Inflammatory macrophage treated with lipopolysaccharide for 4 hours (primary cell): ENCODE measurements at regions not wholly inside any gene's neighbourhood (a gene's known extent, or its start where the extent isn't known, plus 50 kb on each side); places are given as distances from the start of the nearest gene placed in this dataset.

Source experiments
- DNase-seq: peaks from one replicate; pipeline ENCODE4 v3.0.0-alpha.2; 2020

DNA sequence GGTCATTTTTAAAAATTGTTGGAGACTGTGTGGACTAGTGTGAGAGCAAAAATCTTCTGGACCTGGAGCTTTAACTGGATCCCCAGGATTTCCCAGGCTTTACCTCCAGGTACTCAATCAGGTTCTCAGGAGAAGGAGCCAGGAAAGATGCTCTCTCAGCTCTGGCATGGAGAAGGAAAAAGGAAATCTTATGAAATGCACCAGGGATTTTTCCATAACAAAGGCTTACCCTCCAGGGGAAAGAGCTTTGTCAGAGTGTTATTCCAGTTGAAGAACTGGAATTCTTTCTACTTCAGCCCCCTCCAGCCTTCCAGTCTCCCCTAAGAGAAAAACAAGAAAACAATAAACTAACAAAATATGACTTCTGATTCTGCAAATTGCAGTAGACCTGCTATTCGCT, 436.7 kb upstream of the ANKRD30A start:
- DNase-seq = no peak

DNA sequence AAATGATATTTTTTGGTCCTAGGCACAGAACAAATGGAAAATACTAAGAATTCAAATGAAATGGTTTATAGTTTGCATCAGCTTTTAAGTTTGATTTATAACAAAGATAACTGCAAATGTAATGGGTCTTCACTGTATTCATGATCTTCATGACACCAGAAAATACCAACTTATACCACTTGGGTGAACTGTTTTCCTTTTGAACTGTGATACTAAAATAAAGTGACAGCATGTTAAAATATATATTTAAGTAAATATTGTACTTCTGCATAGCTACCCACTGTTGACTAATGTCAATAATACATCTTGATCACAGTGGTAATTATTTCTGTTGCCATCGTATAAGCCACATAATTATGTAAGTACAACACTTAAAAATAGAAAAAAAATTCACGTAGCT, 442.0 kb upstream of the ANKRD30A start:
- no peak for DNase-seq

DNA sequence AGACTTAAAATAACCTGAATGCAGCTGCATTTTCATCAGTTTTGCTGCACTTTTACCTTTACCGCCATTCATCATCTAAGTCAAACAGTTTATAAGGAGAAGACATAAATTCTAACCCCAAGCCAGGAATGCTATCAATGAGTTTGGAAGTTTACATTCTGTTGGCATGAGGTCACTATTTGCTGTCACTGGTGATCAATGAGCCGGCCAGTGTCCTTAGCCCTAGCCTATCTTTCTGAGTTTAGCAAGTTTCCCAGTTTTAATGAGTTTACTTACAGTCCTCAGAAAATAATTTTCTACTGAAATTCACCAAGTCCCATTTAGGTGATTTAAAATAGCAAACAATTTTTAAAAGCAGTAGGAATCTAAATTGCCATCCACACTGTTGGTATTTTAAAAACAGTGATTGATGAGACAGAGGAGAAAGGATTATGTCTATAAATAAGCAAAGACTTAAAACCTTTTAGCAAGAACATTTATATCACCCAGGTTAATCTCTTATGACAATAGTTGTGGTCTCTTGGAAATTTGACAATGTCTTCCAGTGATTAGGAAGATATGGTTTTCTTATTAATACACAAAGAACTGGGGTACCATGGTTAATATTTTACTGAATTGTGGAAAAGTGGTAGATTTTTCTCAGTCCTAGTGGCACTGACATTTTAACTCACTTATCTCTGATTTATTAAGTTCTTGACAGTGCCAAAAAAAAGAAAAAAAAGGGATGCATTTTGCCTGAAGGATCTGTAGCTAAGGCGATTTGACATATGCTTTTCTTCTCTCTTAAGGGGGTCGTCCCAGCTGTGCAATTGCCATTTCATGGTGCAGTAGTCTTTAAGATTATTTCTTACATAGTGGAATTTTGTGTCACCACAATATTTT, 443.4 kb upstream of the ANKRD30A start:
- DNase-seq = no peak

DNA sequence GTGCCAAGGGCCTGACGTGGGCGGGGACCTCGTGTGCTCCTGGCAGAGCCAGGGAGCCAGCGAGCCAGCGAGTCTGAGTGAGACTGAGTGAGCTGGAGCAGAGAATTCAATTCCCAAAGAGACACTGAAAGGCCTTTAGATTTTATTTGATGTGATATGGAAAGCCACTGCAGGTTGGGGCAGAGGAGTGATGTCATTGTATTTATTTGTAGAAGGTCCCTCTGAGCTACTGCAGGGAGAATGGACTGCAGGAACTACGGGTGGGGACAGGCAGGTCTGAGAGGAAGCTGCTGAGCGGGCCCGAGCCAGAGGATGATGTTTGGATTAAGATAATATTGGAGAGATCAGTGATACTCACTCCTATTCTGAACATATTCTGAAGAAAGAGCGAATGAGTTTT, 445.8 kb upstream of the ANKRD30A start:
- DNase-seq = no peak

DNA sequence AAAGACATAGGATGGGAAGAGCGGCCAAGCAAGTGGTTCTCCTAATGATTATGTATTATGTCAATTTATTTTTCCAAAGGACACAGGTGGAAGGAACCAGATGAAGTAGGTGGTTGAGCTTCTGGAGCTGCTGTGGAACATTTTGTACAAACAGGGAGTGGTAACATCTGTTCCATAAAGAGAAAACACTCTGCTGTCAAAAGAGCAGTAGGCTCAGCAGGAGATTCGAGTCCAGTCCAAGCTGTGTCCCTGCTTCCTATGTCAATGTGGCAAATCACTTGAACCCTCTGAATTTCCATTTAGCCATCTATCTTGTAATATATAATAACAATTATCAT, 448.0 kb upstream of the ANKRD30A start:
- no peak for DNase-seq

DNA sequence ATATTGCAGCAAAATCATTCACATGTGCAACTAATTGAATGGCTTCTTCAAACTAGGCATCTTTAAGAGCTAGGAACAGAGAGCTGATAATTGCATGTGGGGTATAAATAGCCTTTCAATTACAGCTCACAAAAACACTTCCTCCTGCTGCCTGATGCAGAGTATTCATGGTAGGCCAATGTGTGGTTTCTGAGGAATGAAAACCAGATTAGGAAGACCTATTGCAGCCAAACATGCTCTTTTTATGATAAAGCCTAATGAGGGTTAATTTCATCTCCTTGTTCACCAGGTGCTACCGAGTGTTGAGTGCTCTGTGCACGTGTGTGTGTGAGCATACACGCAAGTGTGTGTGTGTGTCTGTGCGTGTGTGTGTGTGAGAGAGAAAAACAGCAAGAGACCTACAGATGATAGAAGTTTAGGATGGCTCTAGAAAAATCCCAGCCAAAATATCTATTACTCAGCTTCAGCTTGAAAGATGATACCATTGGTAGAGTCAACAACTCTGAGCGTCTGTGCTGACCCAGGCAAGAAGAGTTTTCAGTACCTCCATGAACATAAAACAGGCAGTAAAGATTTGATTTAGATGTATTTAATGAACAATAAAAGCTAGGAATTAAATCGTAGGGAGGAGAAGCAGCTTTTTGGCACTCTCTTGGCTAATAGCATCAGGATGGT, 448.5 kb upstream of the ANKRD30A start:
- no peak for DNase-seq

DNA sequence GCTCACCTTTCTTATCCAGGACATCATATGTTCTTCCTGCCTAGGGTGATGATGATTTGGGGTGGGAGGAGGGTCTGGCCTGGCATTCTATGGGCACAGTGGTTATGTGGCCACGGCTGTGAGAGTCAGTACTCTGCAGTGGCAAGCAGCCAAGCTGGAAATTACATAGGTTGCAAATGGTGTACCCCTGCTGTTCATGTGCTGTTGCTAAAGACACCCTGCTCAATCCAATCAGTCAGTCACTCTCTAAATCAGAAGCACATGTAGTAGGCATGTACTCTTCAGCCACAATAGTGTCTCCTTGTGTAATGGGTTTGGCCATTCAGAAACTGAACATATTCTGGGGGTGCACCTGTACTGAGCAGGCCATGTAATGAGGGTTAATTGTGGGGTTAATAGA, 449.1 kb upstream of the ANKRD30A start:
- no peak for DNase-seq

DNA sequence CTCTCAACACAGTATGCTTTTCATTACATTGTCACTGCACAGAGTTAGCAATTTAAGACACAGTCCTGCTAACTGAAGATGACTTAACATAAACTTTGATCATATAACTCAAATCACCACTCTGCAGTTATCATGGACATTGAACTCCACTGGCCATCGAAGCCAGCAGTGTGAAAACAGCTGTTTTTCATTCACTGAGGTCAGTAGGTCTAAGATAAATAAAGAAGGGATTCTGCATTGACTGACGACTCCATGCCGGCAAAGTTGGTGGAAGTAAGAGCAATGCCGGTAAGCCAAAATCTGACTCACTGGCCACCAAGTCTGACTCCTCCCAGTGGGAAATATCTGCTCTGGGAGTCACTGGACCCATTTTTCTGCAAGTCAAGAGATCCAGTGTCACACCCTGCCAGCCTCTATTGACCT, 449.9 kb upstream of the ANKRD30A start:
- no peak for DNase-seq

DNA sequence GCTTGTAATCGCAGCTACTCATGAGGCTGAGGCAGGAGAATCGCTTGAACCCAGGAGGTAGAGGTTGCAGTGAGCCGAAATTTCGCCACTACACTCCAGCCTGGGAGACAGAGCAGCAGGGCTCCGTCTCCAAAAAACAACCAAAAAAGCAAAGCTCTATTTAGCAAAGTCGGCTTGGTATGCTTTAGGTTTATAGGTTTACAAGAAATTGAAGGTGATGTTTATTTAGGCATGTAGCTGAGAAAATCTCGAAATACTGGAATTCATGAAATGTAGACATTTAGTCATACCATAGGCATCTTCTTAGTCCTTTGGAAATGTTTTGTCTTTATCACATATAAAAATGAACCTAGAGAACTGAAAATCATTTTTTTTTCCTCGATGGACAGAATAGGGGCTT, 453.8 kb upstream of the ANKRD30A start:
- DNase-seq = no peak

DNA sequence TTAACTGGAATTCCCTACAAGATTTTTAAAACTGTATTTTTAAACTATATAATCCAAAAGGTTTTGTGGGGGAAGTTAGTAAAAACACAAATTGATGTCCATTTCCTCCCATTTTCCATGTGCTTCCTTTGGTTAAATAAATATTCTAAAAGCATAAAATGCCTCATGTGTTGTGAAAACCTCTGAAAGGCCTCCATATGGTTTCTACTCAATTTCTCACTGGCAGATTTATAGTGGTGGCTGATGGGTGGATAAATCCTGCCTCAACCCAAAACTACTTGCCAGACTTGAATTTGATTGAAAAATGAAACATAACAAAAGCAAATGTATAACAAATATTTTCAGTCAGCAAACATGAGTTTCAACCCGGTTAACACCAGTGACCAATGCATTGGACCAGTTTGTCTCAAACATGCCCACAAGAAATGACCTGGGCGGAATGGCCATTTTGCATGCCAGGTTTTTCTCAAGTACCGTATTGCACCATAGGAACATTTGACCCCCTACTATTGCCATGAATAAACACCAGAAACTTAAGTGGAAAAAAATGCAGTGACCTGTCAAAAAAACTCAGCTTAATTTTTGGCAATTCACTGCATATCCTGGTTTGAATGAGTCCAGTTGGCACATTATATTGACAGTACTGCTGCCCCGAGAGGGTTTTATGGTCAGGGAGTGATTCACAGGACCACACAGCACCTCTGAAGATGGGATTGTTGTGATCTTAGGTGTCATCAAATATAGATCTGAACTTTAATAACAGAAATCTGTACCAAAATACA, 454.6 kb upstream of the ANKRD30A start:
- DNase-seq = no peak

DNA sequence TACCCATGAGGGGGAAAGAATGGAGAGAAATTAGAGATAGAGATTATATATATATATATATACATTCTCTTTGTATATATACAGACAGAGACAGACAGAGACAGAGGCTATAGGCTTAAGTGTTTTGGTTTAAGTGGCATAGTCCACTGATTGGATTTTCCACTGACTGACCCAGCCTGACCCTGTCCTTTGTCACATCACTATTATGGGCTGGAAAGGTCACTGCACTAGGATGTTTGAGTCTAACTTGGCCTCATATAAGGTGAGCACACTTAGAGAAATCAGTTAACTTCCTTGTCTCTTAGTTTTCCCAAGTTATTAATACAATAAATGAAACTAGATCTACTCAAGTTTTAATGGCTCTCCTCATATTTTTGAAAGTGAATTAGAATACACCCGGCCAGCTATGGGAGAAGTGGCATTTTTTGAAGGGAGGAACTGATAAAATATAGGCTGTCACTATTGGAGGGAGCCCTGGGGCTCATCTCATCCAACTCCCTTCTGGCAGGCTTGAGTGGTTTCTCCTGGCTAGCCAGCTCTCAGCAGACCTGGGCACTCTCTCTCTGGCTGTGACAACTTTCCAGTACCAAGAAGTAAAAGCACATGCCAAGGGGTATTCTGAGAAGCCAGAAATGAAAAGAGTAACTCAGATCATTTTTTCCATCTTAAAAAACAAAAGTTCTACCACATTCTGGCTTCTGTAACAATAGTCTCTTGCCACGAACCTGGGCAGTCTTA, 455.6 kb upstream of the ANKRD30A start:
- no peak for DNase-seq

DNA sequence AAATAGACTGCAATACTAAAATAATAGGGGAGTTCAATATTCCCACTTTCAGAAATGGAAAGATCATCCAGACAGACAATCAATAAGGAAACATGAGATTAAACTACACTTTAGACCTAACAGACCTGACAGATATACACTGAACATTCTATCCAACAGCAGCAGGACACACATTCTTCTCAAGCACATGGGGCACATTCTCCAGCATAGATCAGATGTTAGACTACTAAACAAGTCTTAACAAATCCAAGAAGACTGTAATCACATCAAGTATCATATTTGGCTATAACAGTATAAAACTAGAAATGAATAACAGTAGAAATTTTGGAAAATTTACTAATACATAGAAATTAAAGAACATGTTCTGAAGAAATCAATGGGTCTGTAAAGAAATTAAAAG, 458.9 kb upstream of the ANKRD30A start:
- DNase-seq = no peak

DNA sequence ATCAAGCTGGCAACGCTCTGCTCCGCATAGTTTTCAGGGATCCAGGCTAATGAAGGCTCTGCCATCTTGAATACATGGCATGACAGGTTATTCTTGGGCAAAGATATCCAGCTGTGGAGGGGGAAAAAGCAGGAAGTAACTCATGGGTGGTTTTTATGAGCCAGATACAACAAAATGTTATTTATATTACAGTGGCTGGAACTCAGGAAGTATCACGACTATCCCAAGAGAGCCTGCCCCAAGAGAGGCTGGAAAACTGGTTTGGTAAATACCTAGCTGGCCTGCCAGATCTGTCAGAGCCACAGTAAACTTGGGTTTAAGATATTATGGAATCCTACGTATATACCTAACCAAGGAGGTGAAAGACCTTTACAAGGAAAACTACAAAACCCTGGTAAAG, 462.8 kb upstream of the ANKRD30A start:
- DNase-seq = no peak

DNA sequence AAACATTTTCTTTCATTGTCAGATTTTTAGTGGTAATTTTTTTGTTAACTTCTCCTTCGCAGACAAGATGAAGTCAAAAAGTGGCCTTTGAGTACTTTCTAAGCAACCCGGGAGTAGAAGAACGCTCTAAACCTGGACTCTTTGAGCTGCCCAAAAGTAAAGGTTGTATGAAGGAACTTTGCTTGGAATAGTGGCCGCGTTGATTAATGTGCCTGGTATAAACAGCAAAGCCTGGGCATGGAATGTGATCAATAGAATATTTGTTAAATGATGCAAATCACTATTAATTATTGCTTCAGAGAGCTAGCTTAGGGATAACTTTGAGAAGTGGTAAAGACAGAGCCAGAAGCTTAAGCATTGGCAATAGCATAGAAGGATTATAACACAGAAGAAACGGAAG, 475.1 kb upstream of the ANKRD30A start:
- DNase-seq = no peak

DNA sequence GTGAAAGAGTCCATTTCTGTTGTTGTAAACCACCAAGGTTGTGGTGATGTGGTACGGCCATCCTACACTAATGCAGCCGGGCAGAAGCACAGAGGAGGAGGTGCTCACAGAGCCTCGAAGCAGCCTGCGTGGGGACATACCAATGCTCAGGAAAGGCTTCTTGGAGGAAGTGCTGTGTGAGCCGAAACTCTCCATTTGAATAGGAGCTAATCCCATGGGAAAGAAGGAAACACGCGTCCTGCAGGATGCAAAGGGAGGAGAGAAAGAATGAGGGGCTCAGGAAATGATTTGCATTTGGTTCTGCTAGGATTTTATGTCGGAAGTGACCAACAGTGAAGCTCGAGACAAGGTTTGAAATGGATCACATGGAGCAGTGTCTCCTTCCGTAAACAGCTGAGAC, 477.9 kb upstream of the ANKRD30A start:
- no peak for DNase-seq

DNA sequence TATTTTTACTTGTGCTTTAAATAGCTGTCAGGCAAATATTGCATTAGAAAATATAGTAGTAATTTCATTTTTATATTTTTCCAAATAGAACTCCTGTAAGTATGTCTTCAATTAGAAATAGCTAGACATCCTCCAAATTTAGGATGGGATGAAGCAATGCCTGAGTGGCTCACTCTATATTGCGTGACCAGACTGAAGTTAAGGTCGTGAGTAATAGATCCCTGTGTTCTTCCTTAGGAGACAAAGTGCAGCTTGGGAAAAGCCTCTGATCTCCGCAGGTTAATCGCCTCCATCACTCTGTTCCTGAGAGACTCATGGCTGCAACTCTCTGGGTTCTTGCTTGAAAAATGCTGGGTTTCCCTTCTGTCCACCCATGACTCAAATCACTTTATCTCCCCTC, 484.8 kb upstream of the ANKRD30A start:
- no peak for DNase-seq

DNA sequence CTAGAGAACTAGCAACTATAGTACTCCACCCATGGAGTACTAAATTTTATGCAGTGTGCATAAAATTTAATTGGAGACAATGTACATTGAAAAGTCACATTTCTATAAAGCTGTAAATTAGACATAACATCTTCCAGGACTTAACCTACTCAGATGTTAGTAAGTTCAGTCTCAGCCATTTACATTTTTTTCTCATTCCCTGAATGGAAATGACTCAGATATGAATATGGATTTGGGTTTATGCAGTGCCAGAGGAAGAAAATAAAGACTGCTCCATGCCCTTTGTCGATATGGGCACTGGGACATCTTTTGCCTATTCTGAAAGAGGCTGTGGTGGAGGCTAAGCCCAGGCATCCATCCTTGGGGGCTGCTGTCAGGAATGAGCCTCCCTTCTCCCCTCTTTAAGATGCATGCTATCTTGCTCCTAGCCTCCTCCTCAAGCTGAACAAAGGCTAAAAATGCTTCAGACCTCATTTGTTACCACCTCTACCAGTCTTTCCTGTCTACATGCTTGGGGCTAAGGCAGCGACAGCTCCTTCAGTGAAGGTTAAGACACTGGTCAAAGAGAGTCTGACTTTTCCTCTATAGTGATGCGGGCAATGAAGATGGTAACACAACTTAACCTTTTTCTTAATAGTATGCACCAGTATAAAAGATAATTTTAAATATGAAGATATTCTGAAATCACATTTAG, 486.8 kb upstream of the ANKRD30A start:
- DNase-seq = no peak

DNA sequence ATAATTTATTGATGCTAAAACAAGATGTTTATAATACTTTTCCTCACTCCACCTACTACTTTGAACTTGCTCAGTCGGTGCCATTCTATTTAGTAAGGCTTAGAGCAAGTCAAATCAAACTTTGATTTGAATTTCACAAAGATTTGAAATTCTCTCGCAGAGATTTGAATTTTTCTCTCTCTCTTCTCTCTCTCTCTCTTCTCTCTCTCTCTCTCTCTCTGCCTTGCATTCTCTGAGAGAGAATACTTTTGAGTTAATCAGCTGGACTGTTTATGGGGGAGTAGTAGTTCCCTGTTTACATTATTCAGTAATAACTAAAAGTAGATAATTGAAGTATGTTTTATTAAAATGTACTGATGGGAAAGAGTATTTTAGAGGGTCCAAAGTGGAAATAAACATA, 488.5 kb upstream of the ANKRD30A start:
- DNase-seq = no peak

DNA sequence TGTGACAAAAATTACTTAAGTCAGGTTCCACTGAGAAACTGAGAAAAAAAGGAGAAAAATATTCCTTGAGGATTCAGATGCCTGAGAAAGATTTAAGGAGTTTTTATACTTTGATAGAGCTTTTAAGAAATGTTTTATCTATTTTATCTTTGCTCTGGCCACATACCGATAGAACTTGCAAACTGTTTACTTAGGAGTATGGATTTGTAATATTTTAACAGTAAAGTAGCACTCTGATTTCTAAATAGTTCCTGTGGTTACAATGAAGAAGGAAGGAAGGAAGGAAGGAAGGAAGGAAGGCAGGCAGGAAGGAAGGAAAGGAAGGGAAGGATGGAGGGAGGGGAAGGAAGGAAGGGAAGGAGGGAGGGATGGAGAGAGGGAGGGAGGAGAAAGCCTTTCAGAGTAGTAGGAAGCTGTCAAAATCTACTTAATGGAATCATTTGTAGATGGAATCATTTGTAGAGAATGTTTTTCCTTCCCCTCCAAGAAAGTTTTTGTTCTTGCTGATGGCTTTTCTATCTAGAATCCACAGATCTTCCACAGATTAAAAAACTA, 489.0 kb upstream of the ANKRD30A start:
- no peak for DNase-seq

DNA sequence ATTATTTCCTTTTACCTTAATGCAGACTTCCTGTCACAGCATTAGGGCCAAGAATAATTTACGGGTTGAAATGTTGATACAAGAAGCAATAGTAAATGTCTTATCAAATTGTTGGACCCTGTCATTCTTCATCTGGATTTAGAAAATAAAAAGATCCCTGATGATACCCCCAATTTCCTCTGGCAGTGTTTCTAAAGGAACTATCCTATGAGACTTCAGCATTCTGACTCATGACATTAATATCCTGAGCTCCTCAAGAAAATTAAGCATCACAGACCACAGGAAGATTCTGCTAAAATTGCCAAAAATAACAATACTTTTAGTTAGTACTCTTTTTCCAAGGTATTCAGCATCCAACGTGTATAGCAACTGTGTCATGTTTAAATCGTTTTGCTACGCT, 490.5 kb upstream of the ANKRD30A start:
- no peak for DNase-seq

DNA sequence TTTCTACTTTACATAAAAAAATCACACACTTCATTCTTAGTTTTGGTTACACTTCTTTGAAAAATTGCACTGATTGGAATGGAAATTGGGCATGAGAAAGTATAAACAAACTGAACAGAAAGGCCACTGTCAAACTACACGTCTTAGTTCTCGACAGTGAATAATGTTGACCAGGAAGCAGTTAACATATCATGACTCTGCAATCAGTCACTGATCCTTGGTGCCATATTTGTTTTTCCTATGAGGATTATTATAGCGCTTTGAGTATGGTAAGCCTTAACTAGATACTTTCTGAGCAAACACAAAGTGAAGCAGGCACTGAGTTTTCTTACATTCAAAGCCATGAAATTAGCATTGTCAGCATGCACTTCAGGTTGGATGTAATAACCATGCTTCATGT, 495.1 kb upstream of the ANKRD30A start:
- DNase-seq = no peak

DNA sequence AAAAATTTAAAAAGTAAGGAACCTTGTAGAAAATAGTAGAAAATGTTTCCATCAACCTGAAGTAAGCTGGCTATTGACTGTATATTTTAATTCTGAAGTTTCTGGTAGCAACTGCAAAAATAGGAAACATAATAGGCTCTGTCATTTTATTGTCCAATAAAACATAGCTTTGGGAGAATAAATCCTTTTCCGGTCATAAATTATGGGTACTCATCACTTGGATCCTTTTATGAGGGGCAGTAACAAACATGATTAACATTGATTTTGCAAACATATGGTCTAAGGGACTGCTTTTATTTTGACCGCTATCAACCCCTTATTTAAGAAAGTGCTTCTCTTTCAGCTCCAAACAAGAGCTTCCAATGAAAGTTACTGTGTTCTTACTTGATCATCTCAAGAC, 495.9 kb upstream of the ANKRD30A start:
- no peak for DNase-seq
